Adrenal gland (tissue), 9 donors: ENCODE measurements at regions not wholly inside any gene's neighbourhood (a gene's known extent, or its start where the extent isn't known, plus 50 kb on each side); places are given as distances from the start of the nearest gene placed in this dataset.

Source experiments
- DNase-seq, 7 donors: peaks; one replicate each; pipeline ENCODE4 v3.0.0-alpha.2; 2019 to 2020
- H3K27ac ChIP-seq, 5 donors: fragments of 200-600 bp; sonication (generic) in 4 of 5; 1 replicate in 3 of 5; 2 replicates in 2 of 5; pipeline versions ENCODE4 v1.5.1 to v1.8.0; 2016 to 2020; ENCODE audit warnings: mild to moderate bottlenecking in 1 of 5
- H3K27me3 ChIP-seq: fragments of 200-600 bp; 2 replicates; pipeline ENCODE4 v1.8.0; 2021
- H3K36me3 ChIP-seq, 2 donors: fragments of 200-600 bp; replicated peaks in 1 of 2; 1 replicate in 1 of 2; 2 replicates in 1 of 2; pipeline versions ENCODE4 v1.5.1 to v1.8.0; 2018 to 2022
- H3K4me1 ChIP-seq, 2 donors: fragments of 200-600 bp; replicated peaks in 1 of 2; 1 replicate in 1 of 2; 2 replicates in 1 of 2; pipeline versions ENCODE4 v1.5.1 to v1.8.0; 2018 to 2021
- H3K4me3 ChIP-seq, 4 donors: fragments of 200-600 bp; sonication (generic) in 3 of 4; one replicate each; pipeline ENCODE4 v1.5.1; 2016 to 2018
- H3K9me3 ChIP-seq, 3 donors: fragments of 200-600 bp; sonication (generic) in 1 of 3; replicated peaks in 1 of 3; 1 replicate in 2 of 3; 2 replicates in 1 of 3; pipeline versions ENCODE4 v1.5.1 to v1.8.0; 2016 to 2021
- CTCF ChIP-seq, 6 experiments: fragments of 450-650 bp in 4 of 6; fragments of 200-600 bp in 2 of 6; sonication (generic) in 1 of 6; IDR thresholded peaks; 1 replicate in 5 of 6; 2 replicates in 1 of 6; pipeline versions ENCODE4 v1.5.1 to v1.8.0; 2016 to 2021; ENCODE audit warnings: antibody characterized with exemption in 6 of 6, mild to moderate bottlenecking in 2 of 6, moderate library complexity in 1 of 6
- POLR2A ChIP-seq, 2 donors: fragments of 450-650 bp; IDR thresholded peaks; one replicate each; pipeline ENCODE4 v1.6.1; 2017; ENCODE audit warnings: antibody characterized with exemption in 2 of 2, mild to moderate bottlenecking in 2 of 2, moderate library complexity in 1 of 2
- WGBS, 4 donors: extraction: QIAGEN DNeasy Blood & Tissue Kit in 2 of 4; methylation state at CpG; one replicate each; pipeline versions ENCODE4 v1.1.5 to v1.1.7; 2013 to 2017; 5-methylcytosine and 5-hydroxymethylcytosine counted together
- intact Hi-C, 2 donors: fragments of 100-400 bp; cut with DNase I; formaldehyde crosslinking; loops; one replicate each; pipeline versions ENCODE4 v1.14.1 to v1.15.0; 2022 to 2023
- donor health status: healthy with polysubstance abuse.
- donor health status: Bipolar disorder and iron deficiency.
- donor health status: DM: yes; HTN: yes; CAD: no.
- donor health status: DM: no; HTN: no; CAD: no.
- donor health status: DM: no; HTN: no; CAD: no.

- Histone ChIP-seq H3K4me3 (no peak overlapping the region), H3K36me3 (no peaks in the 10 kb centered on the region), H3K9me3 (peaks cover 0 to 4% (median 0%) of the 10 kb centered on the region in 3 donors), H3K4me1 (no peaks in the 10 kb centered on the region), H3K27me3 (no peaks in the 10 kb centered on the region), H3K27ac (no peak overlapping the region)
- intact Hi-C loops: no loop called here
- WGBS, 4 donors: 21 to 45% (median 27%) methylated on average over 5 to 7 of the region's 7 CpGs
- TF ChIP-seq POLR2A (IDR thresholded peaks at IDR 0.05): no peak
- TF ChIP-seq CTCF (IDR thresholded peaks at IDR 0.05): no peak
- peak in 5 of 7 donors; percentile 13 to 40 (median 34) for DNase-seq
Measured at GRCh38 chr1:29975036-29975694, 738.8 kb downstream of the PTPRU start.

- no peak for TF ChIP-seq CTCF (IDR thresholded peaks at IDR 0.05)
- no peak for TF ChIP-seq POLR2A (IDR thresholded peaks at IDR 0.05)
- DNase-seq: no peak
- WGBS, 4 donors: 43 to 70% (median 52%) methylated on average over 1 of the region's 1 CpG
- no peaks in the 10 kb centered on the region for H3K4me1 ChIP-seq
- intact Hi-C loops: no loop called here
- no peaks in the 10 kb centered on the region for H3K27me3 ChIP-seq
- peaks cover 0 to 4% (median 0%) of the 10 kb centered on the region in 3 donors for H3K9me3 ChIP-seq
- no peak overlapping the region for H3K27ac ChIP-seq
- H3K36me3 ChIP-seq: no peaks in the 10 kb centered on the region
- no peak overlapping the region for H3K4me3 ChIP-seq
Measured at GRCh38 chr1:29974316-29974724, 738.0 kb downstream of the PTPRU start.

GRCh38 chr1:29973406-29973805, 737.1 kb downstream of the PTPRU start:
- Histone ChIP-seq H3K4me1 (no peaks in the 10 kb centered on the region), H3K27me3 (no peaks in the 10 kb centered on the region), H3K36me3 (no peaks in the 10 kb centered on the region), H3K4me3 (no peak overlapping the region), H3K9me3 (no peaks in the 10 kb centered on the region), H3K27ac (no peak overlapping the region)
- WGBS, 4 donors: 43 to 61% (median 52%) methylated on average over 3 of the region's 3 CpGs
- DNase-seq: peak in 1 of 7 donors; percentile 11
- intact Hi-C loops: no loop called here
- no peak for TF ChIP-seq POLR2A (IDR thresholded peaks at IDR 0.05)
- TF ChIP-seq CTCF (IDR thresholded peaks at IDR 0.05): no peak

GRCh38 chr1:29972421-29973053, 736.2 kb downstream of the PTPRU start:
- no peaks in the 10 kb centered on the region for H3K36me3 ChIP-seq
- TF ChIP-seq POLR2A (IDR thresholded peaks at IDR 0.05) (no peak), CTCF (IDR thresholded peaks at IDR 0.05) (no peak)
- H3K4me3 ChIP-seq: no peak overlapping the region
- intact Hi-C loops: no loop called here
- no peaks in the 10 kb centered on the region for H3K9me3 ChIP-seq
- WGBS, 4 donors: 64 to 72% (median 66%) methylated on average over 5 of the region's 5 CpGs
- H3K27me3 ChIP-seq: no peaks in the 10 kb centered on the region
- no peaks in the 10 kb centered on the region for H3K4me1 ChIP-seq
- no peak for DNase-seq
- H3K27ac ChIP-seq: no peak overlapping the region
